GM23338 (cell line): ENCODE measurements at regions not wholly inside any gene's neighbourhood (a gene's known extent, or its start where the extent isn't known, plus 50 kb on each side); places are given as distances from the start of the nearest gene placed in this dataset.
"Not testable (repeated sequence)": the region's sequence is repeated elsewhere in the genome, so short reads cannot be mapped to it uniquely, and the experiment has no call there.

Source experiments
- ATAC-seq: fragments of 200-7000 bp; cut with Tn5 transposase; 3 replicates; pipeline ENCODE4 v1.9.1; 2020
- DNase-seq: peaks from one replicate; pipeline ENCODE4 v3.0.0-alpha.2; 2015; ENCODE audit warnings: low spot score
- H2AFZ ChIP-seq: fragments of 200-600 bp; sonication (generic); 2 replicates; pipeline ENCODE4 v1.8.0; 2016; ENCODE audit warnings: antibody characterized with exemption, mild to moderate bottlenecking, moderate library complexity
- H3F3A ChIP-seq: fragments of 200-600 bp; sonication (generic); replicated peaks from 2 replicates; pipeline ENCODE4 v1.8.0; 2017; ENCODE audit warnings: antibody characterized with exemption, mixed run types, low read depth
- H3K27ac ChIP-seq: fragments of 200-600 bp; sonication (generic); 2 replicates; pipeline ENCODE4 v1.6.1; 2016; ENCODE audit warnings: low read depth
- H3K27me3 ChIP-seq: fragments of 200-600 bp; sonication (generic); 2 replicates; pipeline ENCODE4 v1.8.0; 2016; ENCODE audit warnings: mild to moderate bottlenecking, mixed run types, moderate library complexity; ENCODE audit not compliant: insufficient read depth
- H3K36me3 ChIP-seq: fragments of 200-600 bp; sonication (generic); 2 replicates; pipeline ENCODE4 v1.8.0; 2016; ENCODE audit warnings: mild to moderate bottlenecking; ENCODE audit not compliant: insufficient read depth
- H3K4me1 ChIP-seq: fragments of 200-600 bp; sonication (generic); 2 replicates; pipeline ENCODE4 v1.8.0; 2016; ENCODE audit warnings: mild to moderate bottlenecking, moderate library complexity; ENCODE audit not compliant: insufficient read depth
- H3K4me2 ChIP-seq: fragments of 200-600 bp; sonication (generic); 2 replicates; pipeline ENCODE4 v1.7.1; 2017; ENCODE audit warnings: mixed run types
- H3K4me3 ChIP-seq: fragments of 200-600 bp; sonication (generic); 2 replicates; pipeline ENCODE4 v1.6.1; 2016; ENCODE audit warnings: mixed run types
- H3K79me2 ChIP-seq: fragments of 200-600 bp; sonication (generic); replicated peaks from 2 replicates; pipeline ENCODE4 v1.8.0; 2017; ENCODE audit warnings: mild to moderate bottlenecking; ENCODE audit not compliant: insufficient read depth
- H3K9me2 ChIP-seq: fragments of 200-600 bp; sonication (generic); 2 replicates; pipeline ENCODE4 v1.8.0; 2017; ENCODE audit not compliant: insufficient read depth
- H4K20me1 ChIP-seq: fragments of 200-600 bp; sonication (generic); replicated peaks from 2 replicates; pipeline ENCODE4 v1.8.0; 2017; ENCODE audit warnings: mild to moderate bottlenecking; ENCODE audit not compliant: insufficient read depth
- H3K27ac Mint-ChIP-seq: 2 replicates; pipeline ENCODE4 v1.8.0; 2020; ENCODE audit warnings: inconsistent platforms, mild to moderate bottlenecking, moderate library complexity, mixed read lengths
- H3K27me3 Mint-ChIP-seq: 3 replicates; pipeline ENCODE4 v1.8.0; 2022; ENCODE audit warnings: low read depth, mild to moderate bottlenecking, moderate library complexity, mixed read lengths, inconsistent platforms; ENCODE audit not compliant: insufficient read depth, poor library complexity
- H3K36me3 Mint-ChIP-seq: 3 replicates; pipeline ENCODE4 v1.8.0; 2021; ENCODE audit warnings: low read depth, mild to moderate bottlenecking, inconsistent platforms, moderate library complexity, mixed read lengths
- H3K4me1 Mint-ChIP-seq: 3 replicates; pipeline ENCODE4 v1.8.0; 2020; ENCODE audit warnings: mild to moderate bottlenecking, inconsistent platforms, mixed read lengths
- H3K4me3 Mint-ChIP-seq: 3 replicates; pipeline ENCODE4 v1.8.0; 2021; ENCODE audit warnings: moderate library complexity, mild to moderate bottlenecking, inconsistent platforms, mixed read lengths
- H3K9me3 Mint-ChIP-seq: 3 replicates; pipeline ENCODE4 v1.8.0; 2020; ENCODE audit warnings: moderate library complexity, mild to moderate bottlenecking, inconsistent platforms, mixed read lengths
- ETS1 ChIP-seq: IDR thresholded peaks from 2 replicates; pipeline ENCODE4 v1.6.1; 2016; ENCODE audit warnings: antibody characterized with exemption
- EZH2 ChIP-seq: fragments of 200-600 bp; sonication (generic); IDR thresholded peaks from one replicate; pipeline ENCODE4 v1.8.0; 2017; ENCODE audit warnings: antibody characterized with exemption, mild to moderate bottlenecking, low read depth; ENCODE audit not compliant: unreplicated experiment
- EZH2phosphoT487 ChIP-seq: fragments of 200-600 bp; sonication (generic); IDR thresholded peaks from one replicate; pipeline ENCODE4 v1.8.1; 2018; ENCODE audit warnings: antibody characterized with exemption; ENCODE audit not compliant: unreplicated experiment
- NANOG ChIP-seq: IDR thresholded peaks from 2 replicates; pipeline ENCODE4 v1.6.1; 2016; ENCODE audit warnings: antibody characterized with exemption, borderline replicate concordance
- POLR2AphosphoS5 ChIP-seq: IDR thresholded peaks from 2 replicates; pipeline ENCODE4 v1.6.1; 2016; ENCODE audit warnings: antibody characterized with exemption, low read depth
- STAT1 ChIP-seq: IDR thresholded peaks from one replicate; pipeline ENCODE4 v1.6.1; 2016; ENCODE audit warnings: antibody characterized with exemption; ENCODE audit not compliant: unreplicated experiment
- ZNF462 ChIP-seq: fragments of 250-450 bp; sonication (Bioruptor Pico); IDR thresholded peaks from 2 replicates; pipeline ENCODE4 v1.5.0; 2020; ENCODE audit warnings: mild to moderate bottlenecking, moderate library complexity

GRCh38 chr1:4133939-4134321, 233.9 kb upstream of the C1orf174 start (continued):
- TF ChIP-seq ZNF462 (no peak), EZH2 (no peak), ETS1 (no peak), STAT1 (no peak), EZH2phosphoT487 (no peak), NANOG (no peak), POLR2AphosphoS5 (no peak)

GRCh38 chr1:4135853-4136252, 235.8 kb upstream of the C1orf174 start:
- H3K4me3 Mint-ChIP-seq, ATAC-seq: not testable (repeated sequence)
- peaks cover 19% of the 10 kb centered on the region for H3K36me3 Mint-ChIP-seq

More at GRCh38 chr1:4135853-4136252, 235.8 kb upstream of the C1orf174 start:
- not testable (repeated sequence) for H3K27me3 Mint-ChIP-seq, DNase-seq, H4K20me1 ChIP-seq, H3K4me3 ChIP-seq, H3K9me2 ChIP-seq, H3K27me3 ChIP-seq, H3K27ac Mint-ChIP-seq, H3K36me3 ChIP-seq, H3K4me1 ChIP-seq, H3F3A ChIP-seq, H3K27ac ChIP-seq, H3K79me2 ChIP-seq, H3K4me1 Mint-ChIP-seq, H3K4me2 ChIP-seq, H2AFZ ChIP-seq
- H3K9me3 Mint-ChIP-seq: peaks cover 95% of the 10 kb centered on the region
